Right ventricle myocardium inferior (tissue), 1 donor: ENCODE measurements at regions not wholly inside any gene's neighbourhood (a gene's known extent, or its start where the extent isn't known, plus 50 kb on each side); places are given as distances from the start of the nearest gene placed in this dataset.

Source experiments
- ATAC-seq: fragments of 200-7000 bp; cut with Tn5 transposase; one replicate; pipeline ENCODE4 v1.9.1; 2020; ENCODE audit warnings: mild to moderate bottlenecking, moderate library complexity
- DNase-seq: peaks from one replicate; pipeline ENCODE4 v3.0.0; 2021; ENCODE audit errors: missing footprints
- intact Hi-C: fragments of 100-400 bp; cut with DNase I; formaldehyde crosslinking; loops from one replicate; pipeline ENCODE4 v1.11.0; 2022
- donor health status: DM: no; HTN: yes; CAD: no; lungs with severe emphysema.

- ATAC-seq = no peak
- DNase-seq = no peak
- intact Hi-C loops = no loop called here
Measured at GRCh38 chr15:85880501-85881190, 85.9 kb upstream of the KLHL25 start.

- intact Hi-C loops = no loop called here
- ATAC-seq (no peak), DNase-seq (no peak)
Measured at GRCh38 chr15:85886309-85886811, 91.6 kb upstream of the KLHL25 start.

GRCh38 chr15:85889956-85890619 lies 95.4 kb upstream of the KLHL25 start:
- no peak for DNase-seq
- intact Hi-C loops = no loop called here
- ATAC-seq = no peak

GRCh38 chr15:85890620-85890980 lies 95.9 kb upstream of the KLHL25 start:
- intact Hi-C loops = no loop called here
- DNase-seq (no peak), ATAC-seq (no peak)

GRCh38 chr15:85891470-85891869 lies 96.7 kb upstream of the KLHL25 start:
- DNase-seq = no peak
- ATAC-seq = no peak
- intact Hi-C loops = no loop called here

GRCh38 chr15:85892232-85892631 lies 97.5 kb upstream of the KLHL25 start:
- intact Hi-C loops = no loop called here
- DNase-seq (no peak), ATAC-seq (no peak)

GRCh38 chr15:85897207-85897894 lies 102.6 kb upstream of the KLHL25 start:
- ATAC-seq (no peak), DNase-seq (no peak)
- intact Hi-C loops = no loop called here

GRCh38 chr15:85897895-85898717 lies 103.4 kb upstream of the KLHL25 start:
- ATAC-seq (no peak), DNase-seq (no peak)
- intact Hi-C loops = no loop called here

GRCh38 chr15:85899927-85900326 lies 105.2 kb upstream of the KLHL25 start:
- ATAC-seq = no peak
- DNase-seq = no peak
- intact Hi-C loops = no loop called here

- DNase-seq (no peak), ATAC-seq (no peak)
- intact Hi-C loops = no loop called here
Measured at GRCh38 chr15:85905751-85906450, 111.2 kb upstream of the KLHL25 start.

GRCh38 chr15:85906640-85907039 lies 111.9 kb upstream of the KLHL25 start:
- intact Hi-C loops = no loop called here
- DNase-seq (no peak), ATAC-seq (no peak)

GRCh38 chr15:85910834-85911233 lies 116.1 kb upstream of the KLHL25 start:
- DNase-seq = no peak
- intact Hi-C loops = no loop called here
- ATAC-seq = no peak

GRCh38 chr15:85913461-85913860 lies 118.7 kb upstream of the KLHL25 start:
- ATAC-seq = no peak
- intact Hi-C loops = no loop called here
- DNase-seq = no peak

GRCh38 chr15:85920956-85921355 lies 126.2 kb upstream of the KLHL25 start:
- no peak for DNase-seq
- intact Hi-C loops = no loop called here
- no peak for ATAC-seq

- DNase-seq (no peak), ATAC-seq (no peak)
- intact Hi-C loops = no loop called here
Measured at GRCh38 chr15:85924088-85924487, 129.4 kb upstream of the KLHL25 start.

GRCh38 chr15:85925649-85926237 lies 131.0 kb upstream of the KLHL25 start:
- intact Hi-C loops = no loop called here
- DNase-seq = no peak
- ATAC-seq = no peak

GRCh38 chr15:85926834-85927233 lies 132.1 kb upstream of the KLHL25 start:
- intact Hi-C loops = no loop called here
- ATAC-seq = no peak
- DNase-seq = no peak

GRCh38 chr15:85927931-85928537 lies 133.3 kb upstream of the KLHL25 start:
- intact Hi-C loops = no loop called here
- ATAC-seq = no peak
- no peak for DNase-seq
